ENCODE measurements at regions not wholly inside any gene's neighbourhood (a gene's known extent, or its start where the extent isn't known, plus 50 kb on each side); places are given as distances from the start of the nearest gene placed in this dataset.

DNA sequence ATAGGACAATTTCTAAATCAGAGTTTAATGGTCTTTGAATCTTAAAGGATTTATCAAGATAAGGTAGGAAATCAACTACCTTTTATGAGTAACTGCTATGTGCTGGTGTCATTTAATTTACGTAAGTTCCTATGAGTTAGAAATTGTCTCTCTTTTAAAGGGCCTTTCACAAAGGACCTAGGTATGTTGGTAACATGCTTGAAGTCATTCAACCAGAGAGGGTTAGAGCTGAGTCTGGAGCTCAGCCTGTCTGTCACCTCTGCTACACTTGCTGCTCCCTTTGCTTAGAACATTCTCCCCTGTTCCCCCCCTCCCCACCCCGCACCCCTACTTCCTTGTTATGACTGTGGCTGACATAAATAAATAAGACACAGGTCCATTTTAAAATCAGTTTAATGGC is 190.3 kb upstream of the SEMA6A start:
- peak overlapping the region; percentile 43 for H3K4me3 ChIP-seq
- ATAC-seq (peak; percentile 59), FAIRE-seq (no peak), DNase-seq (ENCODE audit: low read depth, low spot score) (peak; percentile 59)
- no peaks in the 10 kb centered on the region for H3K79me2 ChIP-seq (ENCODE audit: control insufficient read depth, insufficient read depth, low read length)
- BruUV-seq (replicated peaks) = no TSS peak
- SMC1A ChIA-PET (ENCODE audit: uncharacterized antibody, unreplicated experiment) = interaction anchor here (0.6 to 8.1 kb wide), 29 partner anchors 14 to 228 kb away, joined by 3 to 133 read pairs (median 7); partner anchors contain the start of gene SEMA6A
- H3K9ac ChIP-seq (ENCODE audit: control insufficient read depth, insufficient read depth, low read length) = peak overlapping the region; percentile 5; the same call in 1 of the 2 replicates
- no peaks in the 10 kb centered on the region for H3K36me3 ChIP-seq (ENCODE audit: control insufficient read depth in 2 of 2, insufficient read depth in 2 of 2, low read length in 1 of 2)
- in situ Hi-C loops (cut with MboI) = loop anchor here (5.0 kb wide), 1 partner anchor 188 kb away; no protein-coding TSS in a partner anchor
- peak overlapping the region; percentile 66 for H3K27ac ChIP-seq (ENCODE audit: control insufficient read depth, insufficient read depth)
- intact Hi-C loops (cut with micrococcal nuclease; ENCODE audit: unreplicated experiment) = loop anchor here (1.0 to 5.0 kb wide), 6 partner anchors 56 to 188 kb away; no protein-coding TSS in a partner anchor
- H4K20me1 ChIP-seq (ENCODE audit: control insufficient read depth, insufficient read depth) = no peaks in the 10 kb centered on the region
- POLR2A ChIA-PET = interaction anchor here (0.6 to 4.3 kb wide), 13 partner anchors 51 to 188 kb away, joined by 3 to 54 read pairs (median 5); partner anchors contain the start of gene SEMA6A
- CTCF ChIA-PET = interaction anchor here (0.8 to 4.2 kb wide), 14 partner anchors 61 to 628 kb away, joined by 3 to 52 read pairs (median 3); partner anchors contain the start of gene SEMA6A
- peaks cover 30% of the 10 kb centered on the region for H3K4me1 ChIP-seq (ENCODE audit: control insufficient read depth, insufficient read depth, low read length)
- RAD21 ChIA-PET (ENCODE audit: unreplicated experiment) = interaction anchor here (1.0 to 6.8 kb wide), 32 partner anchors 8 to 687 kb away, joined by 3 to 217 read pairs (median 10); partner anchors contain the start of gene SEMA6A
- H3K4me2 ChIP-seq (ENCODE audit: control insufficient read depth, insufficient read depth) = peak overlapping the region; percentile 79
- peaks cover 5% of the 10 kb centered on the region; the same call in 2 of the 3 replicates for H3K9me3 ChIP-seq (replicated peaks; ENCODE audit: control insufficient read depth, insufficient read depth, low read length)
- 38% methylated on average over 1 of the region's 2 CpGs for WGBS (ENCODE audit: insufficient coverage, insufficient replicate concordance, low lambda C conversion rate, missing lambda C conversion rate)
- no peaks in the 10 kb centered on the region for H3K27me3 ChIP-seq (replicated peaks in 1 of 2; ENCODE audit: control insufficient read depth in 2 of 2, insufficient read depth in 2 of 2, low read length in 1 of 2)
- H2AFZ ChIP-seq (ENCODE audit: control insufficient read depth, low read depth, low read length) = peak overlapping the region; percentile 18
- TF ChIP-seq STAT1 (conservative IDR thresholded peaks at IDR 0.05) (no peak), SMAD1 (IDR thresholded peaks at IDR 0.05; ENCODE audit: low read depth, partially characterized antibody) (peak; percentile 21), NFYB (IDR thresholded peaks at IDR 0.05; ENCODE audit: insufficient read depth, low read depth, low read length) (no peak), POLR2AphosphoS2 (IDR thresholded peaks at IDR 0.05; ENCODE audit: low read depth, low read length) (peak; percentile 52; the same call in 1 of the 2 replicates), CHD4 (IDR thresholded peaks at IDR 0.05) (no peak), IKZF2 (IDR thresholded peaks at IDR 0.05) (no peak), YY1 (IDR thresholded peaks at IDR 0.05; ENCODE audit: low read depth, low read length) (no peak), HDAC6 (IDR thresholded peaks at IDR 0.05; ENCODE audit: unreplicated experiment) (no peak), SMC3 (IDR thresholded peaks at IDR 0.05; ENCODE audit: borderline replicate concordance, low read length) (no peak), BACH1 (IDR thresholded peaks at IDR 0.05; ENCODE audit: borderline replicate concordance) (peak; percentile 15; the same call in 1 of the 2 replicates), POU2F2 (IDR thresholded peaks at IDR 0.05; ENCODE audit: borderline replicate concordance, low read depth, low read length) (no peak), ZBTB40 (IDR thresholded peaks at IDR 0.05; ENCODE audit: borderline replicate concordance) (no peak), POLR2A (IDR thresholded peaks at IDR 0.05; ENCODE audit: low read depth, low read length) (0 out of 2 replicates have a peak, but pooled peaks have one; percentile 25)
- TF ChIP-seq, protein P1, sequence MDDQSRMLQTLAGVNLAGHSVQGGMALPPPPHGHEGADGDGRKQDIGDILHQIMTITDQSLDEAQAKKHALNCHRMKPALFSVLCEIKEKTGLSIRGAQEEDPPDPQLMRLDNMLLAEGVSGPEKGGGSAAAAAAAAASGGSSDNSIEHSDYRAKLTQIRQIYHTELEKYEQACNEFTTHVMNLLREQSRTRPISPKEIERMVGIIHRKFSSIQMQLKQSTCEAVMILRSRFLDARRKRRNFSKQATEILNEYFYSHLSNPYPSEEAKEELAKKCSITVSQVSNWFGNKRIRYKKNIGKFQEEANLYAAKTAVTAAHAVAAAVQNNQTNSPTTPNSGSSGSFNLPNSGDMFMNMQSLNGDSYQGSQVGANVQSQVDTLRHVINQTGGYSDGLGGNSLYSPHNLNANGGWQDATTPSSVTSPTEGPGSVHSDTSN (IDR thresholded peaks at IDR 0.05; ENCODE audit: insufficient replicate concordance, low read depth, low read length) = peak; percentile 49

All from GM12878 (cell line).